ENCODE measurements at regions not wholly inside any gene's neighbourhood (a gene's known extent, or its start where the extent isn't known, plus 50 kb on each side); places are given as distances from the start of the nearest gene placed in this dataset.

GRCh38 chr2:219836647-219837177, 209.3 kb downstream of the SLC4A3 start:
- H3K9me2 ChIP-seq (ENCODE audit: low read depth, low read length) = no peaks in the 10 kb centered on the region
- H3F3A ChIP-seq (ENCODE audit: insufficient read depth, low read length) = no peaks in the 10 kb centered on the region
- TF ChIP-seq EZH2 (IDR thresholded peaks at IDR 0.05; ENCODE audit: borderline replicate concordance, low read length) (no peak), CTCF (IDR thresholded peaks at IDR 0.05; ENCODE audit: low read length) (peak; percentile 64)
- no peaks in the 10 kb centered on the region for H3K79me2 ChIP-seq (ENCODE audit: insufficient read depth, low read length)
- no peaks in the 10 kb centered on the region for H4K20me1 ChIP-seq (ENCODE audit: insufficient read depth, low read length)
- H3K36me3 ChIP-seq (ENCODE audit: insufficient read depth, low read length) = no peaks in the 10 kb centered on the region
- H2AFZ ChIP-seq (ENCODE audit: low read length) = no peak overlapping the region
- H3K4me3 ChIP-seq (ENCODE audit: low read depth, low read length, poor library complexity, severe bottlenecking) = no peak overlapping the region
- no peak overlapping the region for H3K4me2 ChIP-seq (ENCODE audit: low read length)
- no peaks in the 10 kb centered on the region for H3K9me3 ChIP-seq (ENCODE audit: low read length)
- H3K9ac ChIP-seq (ENCODE audit: low read length) = no peak overlapping the region
- no peaks in the 10 kb centered on the region for H3K4me1 ChIP-seq (ENCODE audit: insufficient read depth, low read length, severe bottlenecking)
- H3K27me3 ChIP-seq (ENCODE audit: insufficient read depth, low read length) = no peaks in the 10 kb centered on the region
- no peak overlapping the region for H3K27ac ChIP-seq (ENCODE audit: low read depth, low read length, poor library complexity, severe bottlenecking)

DNA sequence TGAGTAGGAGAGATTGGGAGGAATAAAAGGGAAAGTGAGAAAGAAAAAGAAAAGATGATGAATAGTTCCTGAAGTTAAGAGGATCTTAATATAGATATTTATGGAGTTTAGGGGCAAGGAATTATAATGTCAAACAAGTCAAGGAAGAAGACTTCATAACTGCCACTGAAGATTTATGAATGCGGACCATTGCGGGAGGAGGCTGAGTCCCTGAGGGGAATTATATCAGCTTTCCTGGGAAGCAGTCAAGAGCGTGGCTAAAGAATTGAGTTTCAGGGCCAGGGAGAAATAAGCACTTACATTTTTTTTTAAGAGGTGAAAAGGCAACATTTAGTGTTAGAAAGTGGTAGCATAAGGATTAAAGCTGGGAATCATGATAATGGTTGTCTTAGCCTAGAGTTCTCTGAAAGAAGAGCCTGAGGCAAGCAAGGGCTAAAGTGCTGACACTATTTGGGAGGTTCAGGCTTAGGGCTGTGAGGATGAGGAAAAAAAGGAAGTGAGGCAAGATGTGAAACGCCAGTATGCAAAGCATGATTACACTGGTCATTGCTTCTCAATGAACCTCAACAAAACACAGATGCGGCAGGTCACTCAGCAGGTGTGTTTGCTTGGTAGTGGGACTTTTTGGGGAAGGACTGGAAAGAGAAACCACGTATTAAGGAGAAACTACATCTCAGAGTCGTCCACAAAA, 217.1 kb downstream of the SLC4A3 start:
- H4K20me1 ChIP-seq (ENCODE audit: insufficient read depth, low read length) = no peaks in the 10 kb centered on the region
- H2AFZ ChIP-seq (ENCODE audit: low read length) = no peak overlapping the region
- no peaks in the 10 kb centered on the region for H3F3A ChIP-seq (ENCODE audit: insufficient read depth, low read length)
- H3K9me3 ChIP-seq (ENCODE audit: low read length) = no peaks in the 10 kb centered on the region
- no peaks in the 10 kb centered on the region for H3K27me3 ChIP-seq (ENCODE audit: insufficient read depth, low read length)
- H3K9me2 ChIP-seq (ENCODE audit: low read depth, low read length) = no peaks in the 10 kb centered on the region
- H3K4me1 ChIP-seq (ENCODE audit: insufficient read depth, low read length, severe bottlenecking) = no peaks in the 10 kb centered on the region
- no peaks in the 10 kb centered on the region for H3K79me2 ChIP-seq (ENCODE audit: insufficient read depth, low read length)
- no peak overlapping the region for H3K27ac ChIP-seq (ENCODE audit: low read depth, low read length, poor library complexity, severe bottlenecking)
- no peak overlapping the region for H3K4me3 ChIP-seq (ENCODE audit: low read depth, low read length, poor library complexity, severe bottlenecking)
- TF ChIP-seq CTCF (IDR thresholded peaks at IDR 0.05; ENCODE audit: low read length) = no peak
- no peak for TF ChIP-seq EZH2 (IDR thresholded peaks at IDR 0.05; ENCODE audit: borderline replicate concordance, low read length)
- no peak overlapping the region for H3K9ac ChIP-seq (ENCODE audit: low read length)
- H3K36me3 ChIP-seq (ENCODE audit: insufficient read depth, low read length) = no peaks in the 10 kb centered on the region
- no peak overlapping the region for H3K4me2 ChIP-seq (ENCODE audit: low read length)

DNA sequence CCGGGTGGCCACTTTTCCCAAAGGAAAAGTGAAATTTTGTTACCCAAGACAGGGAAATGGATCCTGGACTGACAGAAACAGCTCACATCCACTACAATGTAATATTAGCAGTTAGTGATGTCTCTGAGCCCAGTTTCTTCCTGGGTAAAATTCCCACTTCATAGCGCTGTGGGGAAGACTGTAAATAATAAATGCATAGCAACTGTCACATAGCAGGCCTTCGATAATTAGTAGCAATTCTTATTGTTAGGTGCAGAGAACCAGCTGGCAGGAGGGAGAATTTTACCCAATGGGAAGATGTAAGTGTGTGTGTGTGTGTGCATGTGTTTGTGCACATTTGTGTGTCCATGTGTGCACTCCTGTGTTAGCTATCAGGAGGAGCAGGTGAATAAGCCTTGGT, 221.5 kb downstream of the SLC4A3 start:
- H3K4me1 ChIP-seq (ENCODE audit: insufficient read depth, low read length, severe bottlenecking) = no peaks in the 10 kb centered on the region

More for the DNA sequence above, 221.5 kb downstream of the SLC4A3 start:
- Histone ChIP-seq H3K4me3 (ENCODE audit: low read depth, low read length, poor library complexity, severe bottlenecking) (no peak overlapping the region), H3K36me3 (ENCODE audit: insufficient read depth, low read length) (no peaks in the 10 kb centered on the region), H3K9ac (ENCODE audit: low read length) (no peak overlapping the region), H4K20me1 (ENCODE audit: insufficient read depth, low read length) (no peaks in the 10 kb centered on the region), H3F3A (ENCODE audit: insufficient read depth, low read length) (no peaks in the 10 kb centered on the region), H3K9me3 (ENCODE audit: low read length) (no peaks in the 10 kb centered on the region), H3K79me2 (ENCODE audit: insufficient read depth, low read length) (no peaks in the 10 kb centered on the region), H3K9me2 (ENCODE audit: low read depth, low read length) (no peaks in the 10 kb centered on the region), H3K27ac (ENCODE audit: low read depth, low read length, poor library complexity, severe bottlenecking) (no peak overlapping the region), H2AFZ (ENCODE audit: low read length) (no peak overlapping the region), H3K4me2 (ENCODE audit: low read length) (no peak overlapping the region), H3K27me3 (ENCODE audit: insufficient read depth, low read length) (no peaks in the 10 kb centered on the region)
- no peak for TF ChIP-seq CTCF (IDR thresholded peaks at IDR 0.05; ENCODE audit: low read length)
- TF ChIP-seq EZH2 (IDR thresholded peaks at IDR 0.05; ENCODE audit: borderline replicate concordance, low read length) = no peak

Measured in OCI-LY1 (cell line).